ENCODE measurements at regions not wholly inside any gene's neighbourhood (a gene's known extent, or its start where the extent isn't known, plus 50 kb on each side); places are given as distances from the start of the nearest gene placed in this dataset.
A peak's percentile ranks its signal among the peaks of the same experiment; 100 is the strongest.
"Not testable (repeated sequence)": the region's sequence is repeated elsewhere in the genome, so short reads cannot be mapped to it uniquely, and the experiment has no call there.

GRCh38 chr6:84835340-84835739, 70.9 kb upstream of the TBX18 start:
- FAIRE-seq, result no peak
- no peak for DNase-seq (ENCODE audit: low spot score)

- not testable (repeated sequence) for FAIRE-seq; DNase-seq (ENCODE audit: low spot score)
Observed at GRCh38 chr6:84831924-84832323, 67.5 kb upstream of the TBX18 start.

DNA sequence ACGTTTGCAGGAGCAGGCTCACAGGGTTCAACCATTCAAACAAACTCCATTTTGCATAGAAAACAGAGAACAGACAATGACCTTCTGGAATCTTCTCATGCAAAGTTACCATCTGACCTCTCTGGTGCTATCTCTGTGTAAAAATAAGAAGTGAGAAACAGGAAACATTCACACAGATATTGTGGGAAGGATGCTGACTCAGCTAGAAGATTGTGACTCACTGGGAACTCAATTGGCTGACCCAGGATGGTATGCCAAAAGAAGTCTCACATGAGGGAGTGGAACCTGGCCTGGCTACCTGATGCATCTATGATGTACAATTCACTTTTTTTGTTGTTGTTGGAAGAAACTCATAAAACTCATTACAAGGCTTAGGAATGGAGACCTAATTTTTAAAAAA, 61.1 kb upstream of the TBX18 start:
- FAIRE-seq (no peak), DNase-seq (ENCODE audit: low spot score) (peak; percentile 44)

DNA sequence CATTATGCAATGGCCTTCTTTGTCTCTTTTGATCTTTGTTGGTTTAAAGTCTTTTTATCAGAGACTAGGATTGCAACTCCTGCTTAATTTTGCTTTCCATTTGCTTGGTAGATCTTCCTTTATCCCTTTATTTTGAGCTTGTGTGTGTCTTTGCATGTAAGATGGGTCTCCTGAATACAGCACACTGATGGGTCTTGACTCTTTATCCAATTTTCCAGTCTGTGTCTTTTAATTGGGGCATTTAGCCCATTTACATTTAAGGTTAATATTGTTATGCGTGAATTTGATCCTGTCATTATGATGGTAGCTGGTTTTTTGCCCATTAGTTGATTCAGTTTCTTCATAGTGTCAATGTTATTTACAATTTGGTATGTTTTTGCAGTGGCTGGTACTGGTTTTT, 56.9 kb upstream of the TBX18 start:
- DNase-seq (ENCODE audit: low spot score); FAIRE-seq: not testable (repeated sequence)

- DNase-seq (ENCODE audit: low spot score) (no peak), FAIRE-seq (no peak)
Observed at GRCh38 chr6:84816741-84817140, 52.3 kb upstream of the TBX18 start.

- no peak for DNase-seq (ENCODE audit: low spot score)
Observed at GRCh38 chr6:84815896-84816735, 51.7 kb upstream of the TBX18 start.

More at GRCh38 chr6:84815896-84816735, 51.7 kb upstream of the TBX18 start:
- no peak for FAIRE-seq

Measured in urothelium cell line (cell line).